ENCODE measurements at regions not wholly inside any gene's neighbourhood (a gene's known extent, or its start where the extent isn't known, plus 50 kb on each side); places are given as distances from the start of the nearest gene placed in this dataset.

- Histone ChIP-seq H3K4me1 (ENCODE audit: insufficient read depth, low read length) (peaks cover 16% of the 10 kb centered on the region), H4K20me1 (ENCODE audit: insufficient read depth, low read length) (no peaks in the 10 kb centered on the region), H3K9me3 (ENCODE audit: low read length) (no peaks in the 10 kb centered on the region), H3K9ac (ENCODE audit: insufficient read depth, low read depth, low read length) (no peak overlapping the region), H3K4me2 (ENCODE audit: low read depth, low read length) (no peak overlapping the region), H3K79me2 (ENCODE audit: insufficient read depth, low read length) (no peaks in the 10 kb centered on the region), H3K27ac (ENCODE audit: extremely low read length, insufficient read depth, low read length) (no peak overlapping the region), H3K36me3 (replicated peaks in 1 of 2; ENCODE audit: control insufficient read depth in 1 of 2, insufficient read depth in 2 of 2, low read length in 2 of 2) (no peaks in the 10 kb centered on the region), H3K4me3 (replicated peaks in 1 of 3; ENCODE audit: insufficient read depth in 1 of 3, low read depth in 2 of 3, low read length in 3 of 3) (no peak overlapping the region), H3K27me3 (ENCODE audit: control insufficient read depth in 1 of 2, insufficient read depth in 2 of 2, low read length in 2 of 2) (peaks cover under 1 to 9% of the 10 kb centered on the region in 2 experiments; a peak in 2 of 5 replicates), H2AFZ (ENCODE audit: low read length) (no peak overlapping the region)
- DNase-seq (ENCODE audit: low spot score): no peak
- no TSS peak for BruUV-seq (replicated peaks)
- ChIA-PET POLR2A (no interaction called here), CTCF (ENCODE audit: low intra/inter-chr PET ratio, low total read pairs) (no interaction called here)
- ATAC-seq: no peak
- no peak for FAIRE-seq
- intact Hi-C loops (cut with micrococcal nuclease; ENCODE audit: unreplicated experiment) (no loop called here), in situ Hi-C loops (cut with HindIII; ENCODE audit: extremely low pct_ligation_motif_present, low pct_unique_long_range_greater_than_20kb) (no loop called here)
- TF ChIP-seq DRAP1 (CRISPR knock-in tag; IDR thresholded peaks at IDR 0.05) (no peak), CHD2 (IDR thresholded peaks at IDR 0.05; ENCODE audit: low read depth, low read length) (no peak), ZNF652 (CRISPR knock-in tag; IDR thresholded peaks at IDR 0.05; ENCODE audit: borderline replicate concordance, low read depth) (no peak), USF2 (IDR thresholded peaks at IDR 0.05; ENCODE audit: low read depth, low read length) (no peak), USF2 (CRISPR knock-in tag; IDR thresholded peaks at IDR 0.05; ENCODE audit: borderline replicate concordance) (no peak), ZNF646 (CRISPR knock-in tag; IDR thresholded peaks at IDR 0.05) (no peak), TAF15 (IDR thresholded peaks at IDR 0.05; ENCODE audit: low read depth, low read length, poor library complexity, severe bottlenecking) (no peak), ZNF841 (CRISPR knock-in tag; IDR thresholded peaks at IDR 0.05; ENCODE audit: borderline replicate concordance) (no peak), NFYB (CRISPR knock-in tag; IDR thresholded peaks at IDR 0.05) (no peak), ZNF720 (CRISPR knock-in tag; IDR thresholded peaks at IDR 0.05) (no peak), ZFP36L2 (CRISPR knock-in tag; IDR thresholded peaks at IDR 0.05) (no peak), ZBTB49 (CRISPR knock-in tag; IDR thresholded peaks at IDR 0.05; ENCODE audit: borderline replicate concordance) (no peak), STAT5B (CRISPR knock-in tag; IDR thresholded peaks at IDR 0.05) (no peak), TARDBP (CRISPR knock-in tag; IDR thresholded peaks at IDR 0.05) (no peak), ISX (CRISPR knock-in tag; conservative IDR thresholded peaks at IDR 0.05) (no peak)
These were observed 302.4 kb upstream of the HS6ST1 start for GRCh38 chr2:128621074-128621473.
